Lower leg skin (tissue), 4 donors: ENCODE measurements at regions not wholly inside any gene's neighbourhood (a gene's known extent, or its start where the extent isn't known, plus 50 kb on each side); places are given as distances from the start of the nearest gene placed in this dataset.

Experiments used
- DNase-seq, 2 donors: peaks; one replicate each; pipeline ENCODE4 v3.0.0-alpha.2; 2019; ENCODE audit warnings: low spot score in 2 of 2
- H3K4me3 ChIP-seq: fragments of 200-600 bp; sonication (generic); 2 replicates; pipeline ENCODE4 v1.5.1; 2017; ENCODE audit warnings: mild to moderate bottlenecking, low read depth; ENCODE audit not compliant: poor library complexity, severe bottlenecking
- CTCF ChIP-seq, 3 donors: fragments of 450-650 bp; IDR thresholded peaks; one replicate each; pipeline ENCODE4 v1.5.1; 2016; ENCODE audit warnings: antibody characterized with exemption in 3 of 3, mild to moderate bottlenecking in 3 of 3, moderate library complexity in 2 of 3
- POLR2A ChIP-seq, 2 donors: fragments of 450-650 bp; IDR thresholded peaks; one replicate each; pipeline ENCODE4 v1.6.1; 2016 to 2017; ENCODE audit warnings: antibody characterized with exemption in 2 of 2, mild to moderate bottlenecking in 1 of 2, moderate library complexity in 1 of 2
- WGBS, 2 donors: methylation state at CpG; one replicate each; pipeline ENCODE4 v1.1.5; 2018; 5-methylcytosine and 5-hydroxymethylcytosine counted together
- intact Hi-C: fragments of 100-400 bp; cut with DNase I; formaldehyde crosslinking; loops from one replicate; pipeline ENCODE4 v1.15.0; 2023; ENCODE audit warnings: low total_unique reads

- intact Hi-C loops = no loop called here
- 65 to 71% methylated on average over 11 of the region's 11 CpGs for WGBS, 2 donors
- no peak for TF ChIP-seq CTCF (IDR thresholded peaks at IDR 0.05)
- no peak for TF ChIP-seq POLR2A (IDR thresholded peaks at IDR 0.05)
- H3K4me3 ChIP-seq = no peak overlapping the region
- DNase-seq = peak in 1 of 2 donors; percentile 70
These were observed 412.2 kb downstream of the MATN1 start for GRCh38 chr1:30310966-30311742.

GRCh38 chr1:30307182-30307581 is 416.2 kb downstream of the MATN1 start:
- intact Hi-C loops = no loop called here
- WGBS, 2 donors = 93 to 94% methylated on average over 5 of the region's 5 CpGs
- no peak overlapping the region for H3K4me3 ChIP-seq
- peak in 1 of 2 donors; percentile 54 for DNase-seq
- TF ChIP-seq CTCF (IDR thresholded peaks at IDR 0.05) (no peak), POLR2A (IDR thresholded peaks at IDR 0.05) (no peak)

- 82 to 89% methylated on average over 3 of the region's 3 CpGs for WGBS, 2 donors
- TF ChIP-seq POLR2A (IDR thresholded peaks at IDR 0.05) = no peak
- TF ChIP-seq CTCF (IDR thresholded peaks at IDR 0.05) = no peak
- intact Hi-C loops = no loop called here
- DNase-seq = peak in 1 of 2 donors; percentile 70
- H3K4me3 ChIP-seq = no peak overlapping the region
These were observed 417.9 kb downstream of the MATN1 start for GRCh38 chr1:30305519-30305918.

- DNase-seq = peak in 1 of 2 donors; percentile 29
- H3K4me3 ChIP-seq = no peak overlapping the region
- intact Hi-C loops = no loop called here
- TF ChIP-seq POLR2A (IDR thresholded peaks at IDR 0.05) (no peak), CTCF (IDR thresholded peaks at IDR 0.05) (no peak)
- WGBS, 2 donors = 56 to 64% methylated on average over 4 of the region's 4 CpGs
These were observed 418.3 kb downstream of the MATN1 start for GRCh38 chr1:30305061-30305460.

GRCh38 chr1:30304080-30304479 is 419.3 kb downstream of the MATN1 start:
- DNase-seq = no peak
- TF ChIP-seq CTCF (IDR thresholded peaks at IDR 0.05) (no peak), POLR2A (IDR thresholded peaks at IDR 0.05) (no peak)
- intact Hi-C loops = no loop called here
- no peak overlapping the region for H3K4me3 ChIP-seq

GRCh38 chr1:30303387-30303786 is 420.0 kb downstream of the MATN1 start:
- peak in 1 of 2 donors; percentile 64 for DNase-seq
- no peak for TF ChIP-seq CTCF (IDR thresholded peaks at IDR 0.05)
- TF ChIP-seq POLR2A (IDR thresholded peaks at IDR 0.05) = no peak
- H3K4me3 ChIP-seq = no peak overlapping the region
- WGBS, 2 donors = 87 to 100% methylated on average over 2 of the region's 2 CpGs
- intact Hi-C loops = no loop called here
